Lower leg skin (tissue), 4 donors: ENCODE measurements at regions not wholly inside any gene's neighbourhood (a gene's known extent, or its start where the extent isn't known, plus 50 kb on each side); places are given as distances from the start of the nearest gene placed in this dataset.

Experiments
- DNase-seq, 2 donors: peaks; one replicate each; pipeline ENCODE4 v3.0.0-alpha.2; 2019; ENCODE audit warnings: low spot score in 2 of 2
- H3K4me3 ChIP-seq: fragments of 200-600 bp; sonication (generic); 2 replicates; pipeline ENCODE4 v1.5.1; 2017; ENCODE audit warnings: mild to moderate bottlenecking, low read depth; ENCODE audit not compliant: poor library complexity, severe bottlenecking
- POLR2A ChIP-seq, 2 donors: fragments of 450-650 bp; IDR thresholded peaks; one replicate each; pipeline ENCODE4 v1.6.1; 2016 to 2017; ENCODE audit warnings: antibody characterized with exemption in 2 of 2, mild to moderate bottlenecking in 1 of 2, moderate library complexity in 1 of 2
- WGBS, 2 donors: methylation state at CpG; one replicate each; pipeline ENCODE4 v1.1.5; 2018; 5-methylcytosine and 5-hydroxymethylcytosine counted together
- intact Hi-C: fragments of 100-400 bp; cut with DNase I; formaldehyde crosslinking; loops from one replicate; pipeline ENCODE4 v1.15.0; 2023; ENCODE audit warnings: low total_unique reads
- TF ChIP-seq, protein P1 (sequence below), 3 donors: fragments of 450-650 bp; IDR thresholded peaks; one replicate each; pipeline ENCODE4 v1.5.1; 2016; ENCODE audit warnings: antibody characterized with exemption in 3 of 3, mild to moderate bottlenecking in 3 of 3, moderate library complexity in 2 of 3

DNA sequence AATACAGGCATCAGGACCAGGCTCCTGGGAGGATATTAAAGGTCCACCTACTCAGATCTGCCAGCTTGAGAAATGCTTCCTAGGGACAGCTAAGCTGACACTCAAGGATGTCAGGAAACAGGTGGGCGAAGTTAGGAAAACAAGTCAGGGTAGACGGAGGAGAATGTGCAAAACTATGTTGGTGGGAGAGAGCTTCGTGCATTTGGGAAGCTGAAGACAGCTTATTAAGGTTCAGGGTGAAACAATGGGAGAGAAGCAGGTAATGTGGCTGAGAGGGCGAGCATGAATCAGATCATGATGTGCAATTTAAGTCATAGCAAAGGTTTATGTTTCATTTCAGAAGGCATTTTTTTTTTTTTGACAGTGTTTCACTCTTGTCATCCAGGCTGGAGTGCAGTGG lies 297.2 kb upstream of the ATP10A start:
- WGBS, 2 donors: 85 to 87% methylated on average over 4 of the region's 4 CpGs
- TF ChIP-seq, protein P1, sequence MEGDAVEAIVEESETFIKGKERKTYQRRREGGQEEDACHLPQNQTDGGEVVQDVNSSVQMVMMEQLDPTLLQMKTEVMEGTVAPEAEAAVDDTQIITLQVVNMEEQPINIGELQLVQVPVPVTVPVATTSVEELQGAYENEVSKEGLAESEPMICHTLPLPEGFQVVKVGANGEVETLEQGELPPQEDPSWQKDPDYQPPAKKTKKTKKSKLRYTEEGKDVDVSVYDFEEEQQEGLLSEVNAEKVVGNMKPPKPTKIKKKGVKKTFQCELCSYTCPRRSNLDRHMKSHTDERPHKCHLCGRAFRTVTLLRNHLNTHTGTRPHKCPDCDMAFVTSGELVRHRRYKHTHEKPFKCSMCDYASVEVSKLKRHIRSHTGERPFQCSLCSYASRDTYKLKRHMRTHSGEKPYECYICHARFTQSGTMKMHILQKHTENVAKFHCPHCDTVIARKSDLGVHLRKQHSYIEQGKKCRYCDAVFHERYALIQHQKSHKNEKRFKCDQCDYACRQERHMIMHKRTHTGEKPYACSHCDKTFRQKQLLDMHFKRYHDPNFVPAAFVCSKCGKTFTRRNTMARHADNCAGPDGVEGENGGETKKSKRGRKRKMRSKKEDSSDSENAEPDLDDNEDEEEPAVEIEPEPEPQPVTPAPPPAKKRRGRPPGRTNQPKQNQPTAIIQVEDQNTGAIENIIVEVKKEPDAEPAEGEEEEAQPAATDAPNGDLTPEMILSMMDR (IDR thresholded peaks at IDR 0.05): no peak
- no peak for DNase-seq
- no peak overlapping the region for H3K4me3 ChIP-seq
- intact Hi-C loops: no loop called here

DNA sequence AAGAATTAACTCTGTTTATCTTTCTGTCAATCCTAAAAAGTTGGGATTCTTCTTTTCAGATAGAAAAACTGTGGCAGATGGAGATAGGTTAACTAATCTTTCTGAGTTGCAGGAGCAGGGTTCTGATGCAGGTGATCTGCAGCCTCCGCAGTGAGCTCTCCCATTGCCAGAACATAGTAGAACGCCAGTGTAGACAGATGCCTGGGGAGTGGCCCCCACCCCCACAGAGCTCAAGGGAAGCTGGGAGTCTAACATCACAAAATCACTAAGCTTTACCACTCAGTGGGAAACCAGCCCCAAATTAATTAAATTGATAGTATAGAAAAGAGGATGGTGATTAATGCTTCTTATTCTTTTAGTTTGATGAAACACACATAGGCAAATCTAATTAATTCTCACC lies 295.0 kb upstream of the ATP10A start:
- H3K4me3 ChIP-seq: no peak overlapping the region
- DNase-seq: no peak
- TF ChIP-seq POLR2A (IDR thresholded peaks at IDR 0.05): no peak
- TF ChIP-seq, protein P1 (IDR thresholded peaks at IDR 0.05): no peak
- intact Hi-C loops: no loop called here
- 90 to 92% methylated on average over 2 of the region's 2 CpGs for WGBS, 2 donors

DNA sequence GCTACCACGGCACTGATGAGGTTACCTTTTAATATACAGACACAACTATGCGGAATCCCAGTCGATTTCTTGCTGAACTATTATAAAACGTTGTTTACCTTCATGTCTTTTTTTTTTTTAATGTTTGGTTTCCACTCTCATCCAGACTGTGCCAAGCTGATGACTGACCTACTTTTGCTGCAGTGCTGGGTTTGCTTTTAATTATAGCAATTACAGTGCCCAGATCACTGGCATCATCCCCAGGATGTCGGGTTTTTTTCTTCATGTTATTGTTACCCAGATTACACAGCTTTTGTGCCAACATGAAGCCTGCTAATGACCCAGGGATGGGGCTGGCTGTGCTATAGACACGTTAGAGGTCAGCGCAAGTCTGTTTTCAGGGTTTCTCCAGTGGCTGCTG lies 294.0 kb upstream of the ATP10A start:
- DNase-seq: no peak
- TF ChIP-seq, protein P1 (IDR thresholded peaks at IDR 0.05): no peak
- no peak for TF ChIP-seq POLR2A (IDR thresholded peaks at IDR 0.05)
- H3K4me3 ChIP-seq: no peak overlapping the region
- intact Hi-C loops: no loop called here
- 42 to 45% methylated on average over 7 of the region's 7 CpGs for WGBS, 2 donors

DNA sequence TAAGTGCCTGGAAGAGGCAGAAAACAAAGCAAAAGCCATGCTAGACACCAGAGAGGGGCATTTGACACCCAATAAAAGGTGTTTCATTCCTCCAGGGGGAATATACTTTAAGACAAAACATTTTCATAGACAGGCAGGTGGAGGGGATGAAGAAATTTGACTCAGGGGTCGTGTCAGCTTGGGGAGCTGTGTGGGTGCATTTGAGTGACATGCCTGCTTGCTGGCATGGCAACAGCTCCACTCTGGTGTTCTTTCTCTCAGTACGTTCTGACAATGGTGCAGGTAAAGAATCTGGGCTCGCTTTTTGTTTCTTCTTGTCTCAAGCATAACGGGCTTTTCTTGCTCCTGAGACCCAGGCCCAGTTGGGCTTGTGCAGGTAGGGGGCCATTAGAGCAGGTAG lies 292.9 kb upstream of the ATP10A start:
- intact Hi-C loops: no loop called here
- H3K4me3 ChIP-seq: no peak overlapping the region
- no peak for DNase-seq
- no peak for TF ChIP-seq POLR2A (IDR thresholded peaks at IDR 0.05)
- TF ChIP-seq, protein P1 (IDR thresholded peaks at IDR 0.05): no peak
- 73% methylated on average over 4 of the region's 4 CpGs for WGBS, 2 donors

DNA sequence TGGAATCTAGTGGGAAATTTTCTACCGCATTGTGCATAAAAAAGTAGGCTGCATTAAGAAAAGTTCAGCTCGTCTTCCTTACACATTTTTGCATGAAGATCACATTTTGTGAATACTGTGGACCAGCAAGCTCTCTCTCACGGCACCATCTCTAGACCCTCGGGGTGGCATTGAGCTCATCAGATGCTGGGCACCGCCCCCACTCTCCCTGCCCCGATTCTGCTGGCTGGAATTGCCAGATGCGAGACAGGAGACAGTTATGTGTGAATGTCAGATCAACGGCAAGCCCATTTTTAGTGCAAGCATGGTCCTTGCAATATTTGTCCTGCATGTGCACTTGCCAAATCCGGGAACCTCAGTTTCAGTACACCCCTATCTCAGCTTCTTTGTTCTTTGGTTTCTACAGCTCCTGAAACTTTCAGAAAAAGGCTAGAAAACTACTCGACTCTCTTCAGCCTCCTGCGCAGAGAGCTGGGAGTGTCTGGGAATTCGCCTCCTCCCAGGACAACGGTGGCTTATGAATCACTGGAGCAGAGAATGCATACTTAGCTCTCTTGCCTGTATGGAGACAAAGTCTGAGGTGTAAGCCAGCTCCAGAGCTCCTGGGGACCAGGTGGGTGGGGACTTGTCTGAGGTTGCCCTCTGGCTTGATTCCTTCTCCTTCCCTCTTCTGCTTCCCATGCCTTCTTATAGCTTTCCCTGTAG lies 285.2 kb upstream of the ATP10A start:
- 82 to 83% methylated on average over 13 of the region's 13 CpGs for WGBS, 2 donors
- no peak overlapping the region for H3K4me3 ChIP-seq
- intact Hi-C loops: no loop called here
- no peak for DNase-seq
- TF ChIP-seq, protein P1 (IDR thresholded peaks at IDR 0.05): no peak
- TF ChIP-seq POLR2A (IDR thresholded peaks at IDR 0.05): no peak

DNA sequence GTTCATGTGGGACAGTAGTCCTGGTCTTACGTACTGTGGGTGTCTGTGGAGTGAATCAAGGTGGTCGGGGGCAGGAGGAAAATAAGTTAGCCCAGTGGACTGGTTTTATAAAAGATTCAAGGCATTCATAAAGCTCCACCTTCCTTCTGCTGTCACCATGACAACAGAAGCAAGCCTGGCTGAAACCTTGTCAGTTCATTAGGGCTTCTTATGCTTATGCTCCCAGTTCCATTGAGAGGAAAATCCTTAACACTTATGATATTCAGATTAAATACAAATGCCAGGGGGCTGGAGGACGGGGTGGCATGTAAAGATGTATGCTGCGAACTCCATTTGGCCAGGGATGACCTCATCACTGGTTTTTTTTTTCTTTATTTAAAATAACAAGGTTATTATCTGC lies 283.1 kb upstream of the ATP10A start:
- WGBS, 2 donors: 61 to 82% methylated on average over 4 of the region's 4 CpGs
- TF ChIP-seq, protein P1 (IDR thresholded peaks at IDR 0.05): no peak
- no peak for TF ChIP-seq POLR2A (IDR thresholded peaks at IDR 0.05)
- intact Hi-C loops: no loop called here
- no peak overlapping the region for H3K4me3 ChIP-seq
- DNase-seq: no peak
